ENCODE measurements at regions not wholly inside any gene's neighbourhood (a gene's known extent, or its start where the extent isn't known, plus 50 kb on each side); places are given as distances from the start of the nearest gene placed in this dataset.

- H3K36me3 Mint-ChIP-seq (ENCODE audit: low read depth), result no peaks in the 10 kb centered on the region
- H3K4me1 Mint-ChIP-seq (ENCODE audit: low read depth), result peaks cover 3% of the 10 kb centered on the region
- no peak overlapping the region for H3K27ac Mint-ChIP-seq (ENCODE audit: unreplicated experiment)
- H3K9me3 Mint-ChIP-seq (ENCODE audit: low read depth), result peaks cover 7% of the 10 kb centered on the region
- no peaks in the 10 kb centered on the region for H3K27me3 Mint-ChIP-seq (ENCODE audit: low read depth)
- no peak for TF ChIP-seq CTCF (IDR thresholded peaks at IDR 0.05)
- no peak overlapping the region for H3K4me3 Mint-ChIP-seq (ENCODE audit: unreplicated experiment)
- DNase-seq (ENCODE audit: low spot score), result no peak
Measured at GRCh38 chr3:95168526-95168925, 1105.7 kb downstream of the NSUN3 start.

- Mint-ChIP-seq H3K36me3 (ENCODE audit: low read depth) (no peaks in the 10 kb centered on the region), H3K27ac (ENCODE audit: unreplicated experiment) (no peak overlapping the region), H3K4me1 (ENCODE audit: low read depth) (no peaks in the 10 kb centered on the region)
Measured at GRCh38 chr3:95172164-95172943, 1109.5 kb downstream of the NSUN3 start.

GRCh38 chr3:95177096-95177495 lies 1114.2 kb downstream of the NSUN3 start:
- Mint-ChIP-seq H3K9me3 (ENCODE audit: low read depth) (peaks cover 2% of the 10 kb centered on the region), H3K36me3 (ENCODE audit: low read depth) (no peaks in the 10 kb centered on the region), H3K4me1 (ENCODE audit: low read depth) (no peaks in the 10 kb centered on the region), H3K27ac (ENCODE audit: unreplicated experiment) (no peak overlapping the region), H3K27me3 (ENCODE audit: low read depth) (no peaks in the 10 kb centered on the region), H3K4me3 (ENCODE audit: unreplicated experiment) (no peak overlapping the region)
- no peak for TF ChIP-seq CTCF (IDR thresholded peaks at IDR 0.05)
- no peak for DNase-seq (ENCODE audit: low spot score)

More at GRCh38 chr3:95172164-95172943, 1109.5 kb downstream of the NSUN3 start:
- no peak for DNase-seq (ENCODE audit: low spot score)
- Mint-ChIP-seq H3K4me3 (ENCODE audit: unreplicated experiment) (no peak overlapping the region), H3K9me3 (ENCODE audit: low read depth) (peaks cover 7% of the 10 kb centered on the region), H3K27me3 (ENCODE audit: low read depth) (no peaks in the 10 kb centered on the region)
- no peak for TF ChIP-seq CTCF (IDR thresholded peaks at IDR 0.05)

- H3K27ac Mint-ChIP-seq (ENCODE audit: unreplicated experiment), result no peak overlapping the region
- H3K4me1 Mint-ChIP-seq (ENCODE audit: low read depth), result no peaks in the 10 kb centered on the region
- no peak overlapping the region for H3K4me3 Mint-ChIP-seq (ENCODE audit: unreplicated experiment)
- peaks cover 8% of the 10 kb centered on the region for H3K9me3 Mint-ChIP-seq (ENCODE audit: low read depth)
- no peaks in the 10 kb centered on the region for H3K36me3 Mint-ChIP-seq (ENCODE audit: low read depth)
- no peaks in the 10 kb centered on the region for H3K27me3 Mint-ChIP-seq (ENCODE audit: low read depth)
- peak; percentile 67 for DNase-seq (ENCODE audit: low spot score)
- no peak for TF ChIP-seq CTCF (IDR thresholded peaks at IDR 0.05)
Measured at GRCh38 chr3:95184038-95184437, 1121.2 kb downstream of the NSUN3 start.

GRCh38 chr3:95189348-95189747 lies 1126.5 kb downstream of the NSUN3 start:
- no peaks in the 10 kb centered on the region for H3K36me3 Mint-ChIP-seq (ENCODE audit: low read depth)
- no peak for DNase-seq (ENCODE audit: low spot score)
- H3K4me1 Mint-ChIP-seq (ENCODE audit: low read depth), result no peaks in the 10 kb centered on the region
- no peak overlapping the region for H3K4me3 Mint-ChIP-seq (ENCODE audit: unreplicated experiment)
- no peaks in the 10 kb centered on the region for H3K9me3 Mint-ChIP-seq (ENCODE audit: low read depth)
- no peak overlapping the region for H3K27ac Mint-ChIP-seq (ENCODE audit: unreplicated experiment)
- TF ChIP-seq CTCF (IDR thresholded peaks at IDR 0.05), result no peak
- no peaks in the 10 kb centered on the region for H3K27me3 Mint-ChIP-seq (ENCODE audit: low read depth)

All from chondrocyte (in vitro differentiated cells).